RKO (cell line): ENCODE measurements at regions not wholly inside any gene's neighbourhood (a gene's known extent, or its start where the extent isn't known, plus 50 kb on each side); places are given as distances from the start of the nearest gene placed in this dataset.
A peak's percentile ranks its signal among the peaks of the same experiment; 100 is the strongest.

Experiments
- DNase-seq: peaks from one replicate; pipeline ENCODE4 v3.0.0-alpha.2; 2016; ENCODE audit warnings: low spot score

DNA sequence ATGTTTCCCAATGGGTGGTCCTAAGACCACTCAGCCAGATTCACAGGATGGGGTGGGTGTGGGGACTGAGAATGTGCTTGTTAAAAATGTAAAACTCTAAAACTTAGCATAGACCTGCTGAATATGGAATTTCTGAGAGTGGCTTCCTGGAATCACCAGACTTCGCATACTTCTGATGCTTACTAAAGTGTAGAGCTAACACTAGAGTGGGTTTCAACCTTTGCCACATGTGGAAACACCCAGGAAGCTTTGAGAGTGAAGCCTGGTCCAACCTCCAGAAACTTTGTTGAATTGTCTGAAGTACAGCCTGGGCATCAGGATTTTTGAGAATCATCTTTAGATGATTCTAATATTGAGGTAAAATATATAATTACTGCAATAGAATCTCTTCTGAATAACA, 167.8 kb upstream of the EDNRA start:
- no peak for DNase-seq

DNA sequence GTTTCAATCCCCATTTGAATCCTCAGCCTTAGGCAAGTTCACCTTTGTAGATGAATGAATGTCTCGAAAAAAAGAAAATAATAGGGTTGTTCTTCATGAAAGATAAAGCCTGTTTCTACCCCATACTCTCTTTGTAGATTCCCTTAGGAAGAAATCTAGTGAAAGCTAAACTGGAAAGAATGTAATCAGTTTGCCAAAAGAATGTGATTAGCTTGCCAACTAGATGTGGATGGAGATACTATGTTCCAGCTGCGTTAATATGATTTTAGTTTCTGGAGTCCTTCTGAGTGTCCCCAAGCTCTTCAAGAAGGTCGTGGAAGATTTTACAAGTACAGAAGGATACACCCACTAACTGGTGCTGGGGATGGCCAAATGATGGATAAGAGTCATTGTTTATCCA, 162.3 kb upstream of the EDNRA start:
- DNase-seq, result no peak

DNA sequence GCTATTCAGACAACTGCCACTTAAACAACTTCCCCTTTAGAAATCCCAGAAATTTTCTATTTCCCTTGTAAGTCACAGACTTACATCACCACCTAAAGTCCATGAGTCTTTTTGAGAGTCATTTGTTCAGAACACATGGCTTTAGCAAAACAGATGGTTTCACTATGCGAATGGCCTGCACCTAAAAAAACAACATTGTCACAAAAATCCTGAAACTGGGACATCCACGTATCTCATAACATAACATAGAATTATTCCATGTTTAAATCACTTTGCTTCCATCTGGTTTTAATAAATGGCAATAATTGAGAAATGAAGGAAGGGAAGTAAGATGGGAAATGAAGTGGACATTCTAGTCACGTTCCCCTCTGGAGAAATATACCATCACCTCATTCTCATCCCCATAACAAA, 155.3 kb upstream of the EDNRA start:
- no peak for DNase-seq

DNA sequence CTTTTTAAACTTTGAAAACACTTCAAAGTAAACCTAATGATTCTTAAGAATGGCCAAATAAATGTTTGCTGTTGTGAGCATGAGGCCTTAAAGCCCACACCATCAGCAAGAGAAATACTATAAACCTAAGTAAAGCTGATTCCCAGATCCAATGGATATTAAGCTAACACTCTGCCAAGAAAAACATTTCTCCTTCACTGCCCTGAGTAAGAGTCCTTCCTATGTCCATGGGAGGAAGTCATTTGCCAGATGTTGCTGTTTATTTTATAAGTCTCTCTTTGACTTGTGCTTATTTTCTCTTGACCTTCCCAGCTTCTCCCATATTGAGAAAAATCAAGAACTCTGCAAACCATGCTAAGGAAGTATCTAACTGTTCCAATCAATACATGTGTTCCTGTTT, 154.3 kb upstream of the EDNRA start:
- no peak for DNase-seq

DNA sequence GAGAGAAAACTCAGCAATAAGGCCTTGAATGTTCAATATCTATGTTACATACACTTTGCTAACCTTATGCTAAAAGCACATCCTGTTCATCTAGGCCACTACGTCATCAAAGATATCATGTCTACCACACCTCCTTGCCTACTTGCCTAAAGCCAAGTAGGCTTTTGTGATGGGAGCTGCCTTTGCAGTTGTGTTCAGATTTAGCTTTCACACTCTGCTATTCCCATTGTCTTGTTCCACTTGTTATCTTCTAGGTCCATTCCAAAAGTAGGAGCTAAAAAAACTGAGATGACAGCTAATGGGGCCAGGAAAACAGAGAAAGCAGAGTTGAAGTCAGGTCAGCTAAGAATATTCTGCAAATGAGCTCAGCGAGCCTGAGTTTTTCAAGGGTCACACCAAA, 153.6 kb upstream of the EDNRA start:
- no peak for DNase-seq

DNA sequence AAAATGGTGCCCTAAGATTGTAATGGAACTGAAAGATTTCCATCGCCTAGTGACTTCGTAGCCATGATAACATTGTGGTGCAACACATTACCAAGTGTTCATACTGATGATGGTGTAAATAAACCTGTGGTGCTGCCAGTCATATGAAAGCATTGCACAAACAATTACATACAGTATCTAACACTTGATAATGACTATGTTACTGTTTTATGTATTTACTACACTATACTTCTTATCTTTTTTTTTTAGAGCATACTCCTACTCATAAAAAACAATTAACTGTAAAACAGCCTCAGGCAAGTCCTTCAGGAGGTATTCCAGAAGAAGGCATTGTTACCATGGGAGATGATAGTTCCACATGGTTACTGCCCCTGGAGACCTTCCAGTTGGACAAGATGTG, 152.7 kb upstream of the EDNRA start:
- DNase-seq, result no peak

DNA sequence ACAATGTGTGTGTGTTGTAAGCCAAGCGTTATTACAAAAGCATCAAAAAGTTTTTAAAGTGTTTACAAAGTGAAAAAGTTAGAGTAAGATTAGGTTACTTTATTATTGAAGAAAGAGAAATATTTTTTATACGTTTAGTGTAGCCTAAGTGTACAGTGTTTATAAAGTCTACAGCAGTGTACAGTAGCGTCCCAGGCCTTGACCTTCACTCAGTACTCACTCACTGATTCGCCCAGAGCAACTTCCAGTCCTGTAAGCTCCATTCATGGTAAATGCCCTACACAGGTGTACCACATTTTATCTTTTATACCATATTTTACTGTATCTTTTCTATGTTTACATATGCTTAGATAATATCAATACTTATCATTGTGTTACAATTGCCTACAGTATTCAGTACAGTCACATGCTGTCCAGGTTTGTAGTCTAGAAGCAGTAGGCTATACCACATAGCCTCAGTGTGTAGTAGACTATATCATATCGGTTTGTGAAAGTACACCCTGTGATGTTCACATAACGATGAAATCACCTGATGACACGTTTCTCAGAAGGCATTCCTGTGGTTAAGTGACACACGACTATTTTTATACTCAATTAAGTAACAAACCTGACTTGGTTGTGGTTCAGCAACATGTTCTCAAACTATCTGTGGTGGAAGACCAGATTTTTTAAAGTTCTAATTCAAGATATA, 152.0 kb upstream of the EDNRA start:
- DNase-seq, result no peak

DNA sequence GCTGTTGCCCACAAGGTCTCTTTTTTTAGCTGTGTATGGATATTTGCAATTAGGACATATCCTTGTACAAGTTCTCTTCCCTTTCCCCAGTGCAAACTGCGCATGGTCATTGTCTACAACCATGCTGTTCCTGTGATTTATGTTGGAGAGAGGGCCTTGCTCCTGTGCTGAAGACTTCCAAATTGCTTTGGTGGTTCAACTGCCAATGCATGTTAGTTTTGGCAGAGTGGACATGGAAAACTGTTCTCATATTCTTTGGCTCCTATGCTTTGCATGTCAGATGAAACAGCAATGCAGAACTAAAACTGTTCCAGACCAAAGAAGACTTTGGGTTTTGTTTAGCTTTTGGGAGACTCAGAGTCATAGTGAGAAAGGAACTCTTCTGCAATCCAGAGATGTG, 148.8 kb upstream of the EDNRA start:
- no peak for DNase-seq

DNA sequence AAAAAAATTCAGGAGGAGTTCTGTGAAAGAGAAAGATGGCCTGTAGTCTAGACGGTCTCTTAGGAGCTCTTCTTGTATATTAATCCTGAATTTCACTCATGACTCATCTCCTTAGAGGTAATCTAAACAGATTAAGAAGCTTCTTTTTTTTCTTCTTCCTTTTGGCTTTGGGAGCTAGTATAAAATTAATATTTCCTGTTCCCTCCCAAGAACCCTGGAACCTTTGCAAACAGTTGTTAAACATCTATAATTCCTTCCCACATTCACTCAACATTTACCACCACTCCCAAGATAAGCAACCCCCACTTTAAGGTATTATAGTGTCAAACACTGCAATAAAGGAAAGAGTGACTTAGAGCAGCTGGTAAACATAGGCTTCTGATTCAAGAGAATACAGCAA, 146.4 kb upstream of the EDNRA start:
- DNase-seq, result no peak

DNA sequence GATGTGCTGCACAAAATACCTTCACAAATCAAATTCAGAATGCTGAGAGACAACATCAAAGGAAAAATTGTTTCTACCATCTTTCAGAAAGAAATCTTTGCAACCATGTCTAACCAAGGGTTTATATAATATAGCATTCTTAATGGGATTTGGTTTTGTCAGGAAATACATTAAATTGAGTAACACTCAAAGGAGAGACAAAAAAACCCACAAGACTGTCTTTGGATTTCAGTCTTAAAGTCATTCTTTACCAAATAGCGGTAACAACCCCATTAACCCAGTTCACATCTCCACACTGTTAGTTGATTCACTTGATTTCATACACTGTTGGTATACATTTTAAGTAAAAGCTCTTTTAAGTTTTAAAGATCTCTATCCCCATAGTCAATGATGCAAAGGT, 145.7 kb upstream of the EDNRA start:
- no peak for DNase-seq

DNA sequence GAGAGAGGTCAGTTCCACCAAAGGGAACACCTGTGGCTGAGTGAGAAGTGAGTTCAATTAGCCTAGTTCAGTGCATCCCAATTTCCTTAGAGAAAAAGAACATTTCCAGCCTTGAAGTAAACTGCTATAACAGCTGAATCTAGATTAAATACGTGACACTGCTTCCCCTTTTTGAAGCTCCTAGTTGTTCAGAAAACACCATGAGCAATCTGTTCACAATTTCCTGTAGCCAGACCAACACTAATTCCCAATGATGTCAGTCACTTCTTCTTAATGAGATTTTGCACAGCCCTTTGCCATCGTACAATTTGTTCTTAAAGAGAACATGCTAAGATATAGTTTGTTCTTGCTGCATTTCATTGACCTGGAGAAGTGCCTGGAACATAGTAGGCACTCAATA, 144.6 kb upstream of the EDNRA start:
- DNase-seq, result peak; percentile 5

DNA sequence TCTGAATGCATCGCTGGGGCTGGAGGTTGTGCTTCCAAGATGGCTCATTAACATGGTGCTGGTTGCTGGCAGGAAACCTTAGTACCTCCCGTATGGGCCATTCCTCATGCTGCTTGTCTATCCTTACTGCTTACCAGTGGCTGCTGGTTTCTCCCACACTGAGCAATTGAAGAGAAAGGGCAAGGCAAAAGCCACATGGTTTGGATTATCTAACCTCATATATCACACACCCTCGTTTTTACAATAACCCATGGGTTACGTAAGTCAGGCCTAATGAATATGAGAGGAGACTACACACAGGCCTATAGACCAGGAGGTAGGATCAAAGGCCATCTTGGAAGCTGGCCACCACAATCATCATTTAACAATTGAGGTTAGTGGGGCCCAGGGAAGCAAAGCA, 141.8 kb upstream of the EDNRA start:
- DNase-seq, result no peak

DNA sequence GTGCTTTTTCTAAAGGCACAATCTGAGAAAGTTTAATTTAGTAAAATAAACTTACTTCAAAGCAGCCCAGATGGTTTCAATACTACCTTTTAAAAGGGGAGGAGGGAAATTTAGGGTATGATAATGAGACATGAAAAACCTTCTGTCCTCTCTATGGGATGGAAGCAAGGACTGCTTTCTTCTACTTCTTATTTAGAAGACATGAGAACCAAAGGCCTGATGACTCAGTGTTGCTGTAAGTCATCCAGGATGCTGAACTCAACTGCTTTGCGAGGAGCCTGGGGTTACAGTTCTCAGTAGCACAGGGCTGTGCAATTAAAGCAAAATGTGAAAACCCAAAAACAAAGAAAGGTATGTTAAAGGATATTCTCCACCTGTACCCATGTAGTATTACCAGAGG, 140.8 kb upstream of the EDNRA start:
- DNase-seq, result peak; percentile 70

DNA sequence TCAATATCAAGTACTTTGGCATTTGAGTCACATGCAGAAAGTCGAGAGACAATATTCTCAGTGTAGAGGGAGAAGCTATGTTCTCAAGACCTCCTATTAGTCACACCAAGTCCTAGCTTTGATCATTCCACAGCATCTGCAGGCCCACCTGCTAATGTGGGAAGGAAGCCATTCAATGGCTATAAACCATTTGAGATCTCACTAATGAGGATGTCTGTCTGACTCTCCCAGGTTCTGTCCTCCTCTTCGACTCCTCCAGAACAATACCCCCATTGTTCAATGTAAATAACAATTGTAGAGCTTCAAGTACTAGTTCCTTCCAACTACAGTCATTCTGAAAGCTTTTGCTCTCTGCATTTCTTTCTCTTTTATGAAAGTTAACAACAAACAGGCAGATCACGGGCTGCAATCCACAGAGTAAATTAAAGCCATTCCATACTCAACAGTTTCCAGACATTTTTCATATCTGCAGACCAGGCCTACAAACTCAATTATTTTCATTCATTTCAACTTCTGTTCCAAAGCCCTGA, 140.2 kb upstream of the EDNRA start:
- DNase-seq, result peak; percentile 26

DNA sequence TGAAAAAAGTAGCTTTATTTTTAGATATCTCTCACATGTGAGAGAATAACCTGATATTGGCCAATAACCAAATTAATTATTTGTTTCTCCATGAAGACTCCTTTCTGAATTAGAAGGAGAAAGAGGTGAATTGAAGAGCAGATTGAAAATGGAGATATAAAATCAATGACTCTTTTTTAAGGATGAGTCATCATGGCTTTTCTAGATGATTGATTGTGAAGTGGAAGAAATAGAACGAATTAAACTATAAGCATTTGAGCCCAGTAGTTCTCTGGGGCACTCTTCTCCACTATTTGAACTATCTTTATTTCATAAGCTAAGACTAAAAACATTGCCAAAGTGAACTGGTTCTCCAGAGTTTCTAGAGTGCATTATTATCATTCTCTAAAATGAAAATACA, 137.2 kb upstream of the EDNRA start:
- no peak for DNase-seq

DNA sequence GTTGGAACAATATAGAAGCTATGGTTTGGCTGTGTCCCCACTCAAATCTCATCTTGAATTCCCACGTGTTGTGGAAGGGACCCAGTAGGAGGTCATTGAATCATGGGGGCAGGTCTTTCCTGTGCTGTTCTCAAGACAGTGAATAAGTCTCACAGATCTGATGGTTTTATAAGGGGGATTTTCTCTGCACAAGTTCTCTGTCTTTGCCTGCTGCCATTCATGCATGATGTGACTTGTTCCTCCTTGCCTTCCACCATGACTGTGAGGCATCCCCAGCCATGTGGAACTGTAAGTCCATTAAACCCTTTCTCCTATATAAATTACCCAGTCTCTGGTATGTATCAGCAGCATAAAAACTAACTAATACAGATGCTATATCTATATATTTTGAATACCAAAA, 135.2 kb upstream of the EDNRA start:
- DNase-seq, result no peak

DNA sequence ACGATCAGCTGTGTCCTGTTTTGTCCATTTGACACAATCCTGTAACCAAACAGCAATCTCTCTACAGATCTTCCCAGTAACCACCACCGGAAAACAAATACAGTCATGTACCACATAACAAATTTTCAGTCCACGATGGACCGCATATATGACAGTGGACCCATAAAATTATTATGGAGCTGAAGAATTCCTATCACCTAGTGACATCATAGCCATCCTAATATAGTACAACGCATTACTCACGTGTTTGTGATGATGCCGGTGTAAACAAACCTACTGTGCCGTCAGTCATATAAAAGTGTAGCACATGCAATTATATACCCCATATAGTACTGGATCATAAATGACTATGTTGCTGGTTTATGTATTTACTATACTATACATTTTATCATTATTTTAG, 133.7 kb upstream of the EDNRA start:
- DNase-seq, result no peak

DNA sequence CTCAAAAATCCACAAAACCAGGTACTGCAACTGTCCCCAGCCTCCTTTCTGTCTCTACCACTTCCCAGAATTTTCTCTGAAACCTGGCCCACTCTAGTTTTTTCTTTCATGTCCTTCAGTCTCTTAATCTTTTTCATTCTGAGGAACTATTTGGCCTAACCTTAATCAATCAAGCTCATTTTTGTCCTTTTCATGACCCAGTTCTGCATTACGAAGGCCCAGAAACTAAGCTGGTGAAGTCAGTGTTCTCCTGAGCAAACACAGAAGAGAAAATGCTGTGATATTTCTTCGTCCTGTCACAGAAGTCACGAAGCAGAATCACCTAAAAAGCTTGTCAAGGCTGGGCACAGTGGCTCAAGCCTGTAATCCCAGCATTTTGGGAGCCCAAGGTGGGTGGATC, 131.7 kb upstream of the EDNRA start:
- DNase-seq, result no peak

DNA sequence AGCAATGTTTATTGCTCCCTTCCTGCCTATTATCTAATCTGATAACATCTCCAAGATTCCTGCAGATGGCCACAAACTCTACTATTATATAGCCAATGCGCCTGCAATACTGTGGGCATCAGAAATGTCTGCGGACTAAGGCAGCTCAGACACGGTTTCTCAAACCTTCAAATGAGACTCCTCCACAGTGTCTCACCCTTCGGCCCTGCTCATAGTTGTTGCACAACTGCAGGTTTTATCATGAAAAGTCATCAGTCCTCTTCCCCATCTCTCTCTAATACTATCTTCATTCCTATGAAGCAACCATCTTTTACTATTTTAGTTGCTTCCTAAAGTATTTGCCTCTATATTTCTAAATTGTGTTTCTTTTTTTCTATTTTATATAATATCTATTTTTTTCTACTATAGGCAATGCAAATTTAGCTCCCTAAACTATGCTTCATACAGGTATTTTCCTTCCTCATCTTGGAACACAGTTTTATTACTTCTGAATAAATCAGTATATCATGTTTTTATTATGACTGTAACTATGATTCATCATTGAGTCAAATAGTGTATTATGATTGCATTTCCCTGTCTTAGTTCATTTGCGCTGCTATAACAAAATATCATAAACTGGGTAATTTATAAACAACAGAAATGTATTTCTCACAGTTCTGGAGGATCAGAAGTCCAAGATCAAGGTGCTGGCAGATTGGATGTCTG, 129.7 kb upstream of the EDNRA start:
- DNase-seq, result peak; percentile 44

DNA sequence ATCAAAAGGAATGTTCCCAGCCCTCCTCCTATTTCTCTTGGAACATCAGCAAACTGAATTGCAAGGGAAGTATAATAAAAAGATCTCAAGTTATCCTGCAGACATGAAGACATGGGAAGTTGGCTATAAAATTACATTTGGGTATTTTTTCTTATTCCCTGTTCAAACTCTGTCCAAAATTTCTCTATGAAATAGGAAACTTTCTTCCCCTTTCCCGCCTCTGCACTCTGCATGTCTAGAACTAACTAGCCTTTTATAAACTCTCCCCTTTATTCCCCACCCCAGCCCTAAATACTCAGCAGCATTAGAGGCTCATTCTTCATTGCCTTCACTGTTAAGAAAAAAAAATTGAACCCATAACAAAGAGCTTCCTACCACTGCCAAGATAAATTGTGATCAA, 126.7 kb upstream of the EDNRA start:
- no peak for DNase-seq

DNA sequence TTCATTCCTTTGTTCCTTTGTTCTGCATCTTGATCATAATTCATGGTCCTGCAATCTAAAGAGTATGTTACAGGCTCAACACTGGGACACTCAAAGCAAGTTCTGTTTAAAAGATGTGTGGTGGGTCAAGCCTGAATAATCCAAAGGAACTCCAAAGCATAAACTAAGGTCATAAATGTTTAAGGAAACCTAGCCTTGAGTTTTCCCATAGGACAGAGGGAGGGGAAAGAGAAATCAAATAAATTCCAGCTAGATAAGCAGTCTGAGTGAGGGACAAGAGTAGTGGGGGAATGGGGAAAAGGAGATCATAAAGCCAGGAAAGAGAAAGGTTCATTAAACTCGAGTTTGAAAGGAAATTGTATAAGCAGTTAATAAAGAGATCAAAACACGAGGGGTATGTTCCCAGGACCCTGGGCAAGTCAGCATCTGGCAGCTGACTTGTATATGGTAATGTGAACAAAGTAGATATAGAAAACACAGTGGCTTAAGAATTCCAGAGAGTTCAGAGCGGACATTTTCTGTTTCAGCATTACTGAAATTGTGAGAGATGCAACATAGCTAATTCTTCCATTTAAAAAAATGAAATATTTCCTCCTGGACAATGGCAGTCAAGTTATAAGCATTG, 125.8 kb upstream of the EDNRA start:
- no peak for DNase-seq

DNA sequence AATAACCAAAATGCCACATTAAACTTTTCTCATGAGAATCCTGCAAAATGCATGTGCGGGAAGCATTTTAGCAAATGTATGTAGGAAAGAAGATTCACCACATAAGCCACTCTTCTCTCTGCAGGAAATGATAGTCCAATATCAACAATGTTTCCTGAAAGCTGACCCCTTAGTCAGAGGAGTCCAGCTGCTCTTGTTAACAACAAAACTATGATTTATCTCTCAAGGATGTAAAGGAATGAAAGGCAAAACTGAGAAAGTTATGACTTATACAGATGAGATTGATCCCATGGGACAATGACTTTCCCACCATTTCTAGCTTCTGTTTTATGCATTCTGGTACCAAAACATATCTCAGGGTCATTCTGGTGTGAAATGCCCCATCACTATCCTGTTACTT, 125.0 kb upstream of the EDNRA start:
- DNase-seq, result peak; percentile 5

DNA sequence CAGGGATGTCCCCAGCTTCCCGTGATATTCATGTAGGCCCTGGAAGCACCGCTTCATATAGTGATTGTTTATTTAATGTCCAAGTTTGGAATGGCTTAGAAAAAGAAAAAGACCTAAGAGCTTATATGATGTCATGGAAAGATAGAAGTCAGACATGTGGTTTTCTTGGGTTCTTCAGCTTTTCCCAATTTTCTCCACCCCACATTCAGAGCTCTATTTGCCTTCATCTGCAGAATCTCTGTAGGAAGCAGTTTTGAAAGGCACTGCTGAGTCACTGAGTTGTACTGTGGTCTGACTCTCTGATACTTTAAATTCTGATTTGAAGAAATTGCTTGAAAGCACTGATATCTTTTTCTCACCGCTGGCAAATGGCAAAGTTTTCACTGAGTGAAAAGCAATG, 120.6 kb upstream of the EDNRA start:
- DNase-seq, result no peak
